GM12892 (cell line): ENCODE measurements at regions not wholly inside any gene's neighbourhood (a gene's known extent, or its start where the extent isn't known, plus 50 kb on each side); places are given as distances from the start of the nearest gene placed in this dataset.

ENCODE experiments used
- POLR2A ChIP-seq: IDR thresholded peaks from 2 replicates; pipeline ENCODE4 v1.6.1; 2011; ENCODE audit warnings: low read depth, low read length, control low read depth
- POLR2AphosphoS5 ChIP-seq: IDR thresholded peaks from 2 replicates; pipeline ENCODE4 v1.6.1; 2011; ENCODE audit warnings: low read depth, low read length, control low read depth
- TAF1 ChIP-seq: IDR thresholded peaks from 2 replicates; pipeline ENCODE4 v1.6.1; 2011; ENCODE audit warnings: low read depth, mild to moderate bottlenecking, control low read depth, low read length, borderline replicate concordance

DNA sequence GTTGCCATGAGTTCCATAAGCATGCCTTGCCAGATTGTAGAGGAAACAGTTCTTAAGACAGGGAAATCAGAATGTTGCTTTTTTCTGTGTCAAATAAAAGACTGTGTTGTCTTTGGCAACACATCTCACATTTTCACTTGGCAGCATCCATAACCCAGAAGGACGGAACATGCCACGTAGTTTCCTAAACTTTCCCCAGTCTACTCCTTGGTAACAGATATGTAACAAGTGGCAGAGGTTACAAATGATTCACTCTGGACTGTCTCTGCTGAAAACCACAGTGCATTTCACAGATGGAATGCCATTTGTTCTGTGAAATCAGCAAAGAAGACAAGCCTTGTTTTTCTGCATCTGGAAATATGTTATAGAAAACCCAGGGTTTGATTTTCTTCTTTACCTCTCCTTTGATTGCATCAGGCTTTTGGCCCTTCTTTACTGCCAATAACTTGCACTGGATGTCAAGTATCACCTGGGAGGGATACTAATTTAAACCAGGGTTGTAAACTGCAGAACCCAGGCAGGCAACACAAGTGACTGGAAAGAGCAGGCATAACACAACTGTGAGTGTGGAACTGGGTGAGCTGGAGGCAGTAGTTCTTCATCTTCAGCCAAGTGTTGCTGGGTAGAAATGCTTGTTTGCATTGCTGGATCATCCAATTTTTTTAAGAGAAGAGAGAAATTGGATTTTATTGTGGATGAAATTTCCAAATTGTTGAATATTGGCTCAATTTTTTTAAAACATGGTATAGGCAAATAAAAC is 124.4 kb upstream of the FOXB1 start:
- no peak for TF ChIP-seq POLR2A
- TF ChIP-seq TAF1, result no peak
- TF ChIP-seq POLR2AphosphoS5, result no peak
